D721Med (cell line): ENCODE measurements at regions not wholly inside any gene's neighbourhood (a gene's known extent, or its start where the extent isn't known, plus 50 kb on each side); places are given as distances from the start of the nearest gene placed in this dataset.

Experiments
- DNase-seq: peaks from one replicate; pipeline ENCODE4 v3.0.0; 2011; ENCODE audit warnings: low spot score; ENCODE audit not compliant: insufficient read length
- FAIRE-seq: peaks from 2 replicates; lab custom pipeline; 2011; peaks lifted over from hg19 to GRCh38; lab: Jason Lieb, UNC
- TF ChIP-seq, protein P1 (sequence below): IDR thresholded peaks from 2 replicates; pipeline ENCODE4 v1.5.1; 2012; ENCODE audit warnings: mild to moderate bottlenecking, control low read depth; ENCODE audit not compliant: insufficient read depth; ENCODE audit errors: missing control alignments

- no peak for FAIRE-seq
- DNase-seq = no peak
- TF ChIP-seq, protein P1, sequence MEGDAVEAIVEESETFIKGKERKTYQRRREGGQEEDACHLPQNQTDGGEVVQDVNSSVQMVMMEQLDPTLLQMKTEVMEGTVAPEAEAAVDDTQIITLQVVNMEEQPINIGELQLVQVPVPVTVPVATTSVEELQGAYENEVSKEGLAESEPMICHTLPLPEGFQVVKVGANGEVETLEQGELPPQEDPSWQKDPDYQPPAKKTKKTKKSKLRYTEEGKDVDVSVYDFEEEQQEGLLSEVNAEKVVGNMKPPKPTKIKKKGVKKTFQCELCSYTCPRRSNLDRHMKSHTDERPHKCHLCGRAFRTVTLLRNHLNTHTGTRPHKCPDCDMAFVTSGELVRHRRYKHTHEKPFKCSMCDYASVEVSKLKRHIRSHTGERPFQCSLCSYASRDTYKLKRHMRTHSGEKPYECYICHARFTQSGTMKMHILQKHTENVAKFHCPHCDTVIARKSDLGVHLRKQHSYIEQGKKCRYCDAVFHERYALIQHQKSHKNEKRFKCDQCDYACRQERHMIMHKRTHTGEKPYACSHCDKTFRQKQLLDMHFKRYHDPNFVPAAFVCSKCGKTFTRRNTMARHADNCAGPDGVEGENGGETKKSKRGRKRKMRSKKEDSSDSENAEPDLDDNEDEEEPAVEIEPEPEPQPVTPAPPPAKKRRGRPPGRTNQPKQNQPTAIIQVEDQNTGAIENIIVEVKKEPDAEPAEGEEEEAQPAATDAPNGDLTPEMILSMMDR = no peak
Observed at GRCh38 chr6:140597181-140597580, 1222.7 kb upstream of the CITED2 start.

DNA sequence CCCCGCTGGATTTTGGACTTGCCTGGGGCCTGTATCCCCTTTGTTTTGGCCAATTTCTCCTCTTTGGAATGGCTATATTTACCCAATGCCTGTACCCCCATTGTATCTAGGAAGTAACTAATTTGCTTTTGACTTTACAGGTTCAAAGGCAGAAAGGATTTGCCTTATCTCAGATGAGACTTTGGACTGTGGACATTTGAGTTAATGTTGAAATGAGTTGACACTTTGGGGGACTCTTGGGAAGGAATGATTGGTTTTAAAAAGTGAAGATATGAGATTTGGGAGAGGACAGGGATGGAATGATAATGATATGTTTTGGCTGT lies 1220.3 kb upstream of the CITED2 start:
- DNase-seq (no peak), FAIRE-seq (no peak)
- TF ChIP-seq, protein P1 = no peak

- DNase-seq (no peak), FAIRE-seq (no peak)
- TF ChIP-seq, protein P1 = no peak
Observed at GRCh38 chr6:140592877-140593276, 1218.4 kb upstream of the CITED2 start.

DNA sequence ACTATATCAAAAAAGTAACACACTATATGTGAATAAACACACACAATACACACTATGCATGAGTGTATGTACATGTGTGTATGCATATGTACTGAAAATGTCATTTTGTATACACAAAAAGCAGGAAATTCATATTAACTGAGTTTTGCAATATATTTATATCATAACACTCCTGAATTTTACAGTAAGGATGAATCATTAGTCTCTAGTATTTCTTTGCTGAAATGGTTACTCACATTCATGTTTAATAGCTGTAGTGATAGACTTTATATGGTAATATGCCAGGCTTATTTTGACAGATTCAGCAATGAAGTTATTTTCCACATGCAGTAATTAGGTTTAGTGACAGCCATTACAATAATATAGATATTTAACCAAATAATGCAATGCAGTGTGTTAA lies 1216.2 kb upstream of the CITED2 start:
- TF ChIP-seq, protein P1 = no peak
- DNase-seq (no peak), FAIRE-seq (no peak)

- TF ChIP-seq, protein P1 = no peak
- FAIRE-seq (no peak), DNase-seq (no peak)
Observed at GRCh38 chr6:140586426-140587061, 1212.1 kb upstream of the CITED2 start.

DNA sequence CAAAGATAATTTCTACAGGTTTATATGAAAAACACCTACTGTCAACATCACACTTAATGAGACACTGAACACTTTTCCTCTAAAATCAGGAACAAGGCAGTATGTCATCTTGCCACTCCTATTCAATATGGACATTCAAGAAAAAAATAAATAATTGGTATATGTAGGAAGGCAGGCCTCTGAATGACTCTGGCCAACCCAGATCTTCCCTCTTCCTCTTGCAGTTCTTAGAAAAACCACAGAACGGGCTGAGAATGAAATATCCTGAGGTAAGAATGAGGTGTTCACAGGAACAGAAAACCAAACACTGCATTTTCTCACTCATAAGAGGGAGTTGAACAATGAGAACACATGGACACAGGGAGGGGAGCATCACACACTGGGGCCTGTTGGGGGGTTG lies 1207.2 kb upstream of the CITED2 start:
- TF ChIP-seq, protein P1 = no peak
- DNase-seq (no peak), FAIRE-seq (no peak)

- no peak for FAIRE-seq
Observed at GRCh38 chr6:140579918-140580317, 1205.5 kb upstream of the CITED2 start.

More at GRCh38 chr6:140579918-140580317, 1205.5 kb upstream of the CITED2 start:
- DNase-seq = no peak
- TF ChIP-seq, protein P1 = no peak
